GM12875 (cell line): ENCODE measurements at regions not wholly inside any gene's neighbourhood (a gene's known extent, or its start where the extent isn't known, plus 50 kb on each side); places are given as distances from the start of the nearest gene placed in this dataset.

ENCODE experiments used
- H3K4me3 ChIP-seq: one replicate; pipeline ENCODE4 v1.5.1; 2011; ENCODE audit warnings: low read depth, low read length, control low read depth
- CTCF ChIP-seq: IDR thresholded peaks from 2 replicates; pipeline ENCODE4 v1.5.1; 2011; ENCODE audit warnings: low read depth, mild to moderate bottlenecking, control low read depth, inconsistent platforms, low read length, moderate library complexity, borderline replicate concordance; ENCODE audit not compliant: insufficient read depth

GRCh38 chr11:92682952-92683351, 286.5 kb upstream of the MTNR1B start:
- H3K4me3 ChIP-seq: no peak overlapping the region
- no peak for TF ChIP-seq CTCF

- H3K4me3 ChIP-seq: no peak overlapping the region
Observed at GRCh38 chr11:92685049-92685448, 284.4 kb upstream of the MTNR1B start.

DNA sequence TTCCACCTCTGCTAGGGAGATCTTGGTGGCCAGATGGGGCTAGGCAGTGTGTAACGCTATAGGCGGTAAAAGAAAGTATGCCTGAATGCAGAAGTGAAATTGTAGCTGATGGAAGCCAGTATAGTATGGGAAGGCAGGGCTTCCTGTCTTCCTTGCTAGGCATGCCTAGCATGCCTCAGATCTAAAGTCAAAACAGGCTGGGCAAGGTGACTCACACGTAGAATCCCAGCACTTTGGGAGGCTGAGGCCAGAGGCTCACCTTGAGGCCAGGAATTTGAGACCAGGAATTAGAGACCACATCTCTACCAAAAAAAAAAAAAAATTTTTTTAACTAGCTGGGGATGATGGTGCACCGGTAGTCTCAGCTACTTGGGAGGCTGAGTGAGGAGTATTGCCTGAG, 281.7 kb upstream of the MTNR1B start:
- no peak for TF ChIP-seq CTCF
- no peak overlapping the region for H3K4me3 ChIP-seq

More at GRCh38 chr11:92685049-92685448, 284.4 kb upstream of the MTNR1B start:
- TF ChIP-seq CTCF: no peak

DNA sequence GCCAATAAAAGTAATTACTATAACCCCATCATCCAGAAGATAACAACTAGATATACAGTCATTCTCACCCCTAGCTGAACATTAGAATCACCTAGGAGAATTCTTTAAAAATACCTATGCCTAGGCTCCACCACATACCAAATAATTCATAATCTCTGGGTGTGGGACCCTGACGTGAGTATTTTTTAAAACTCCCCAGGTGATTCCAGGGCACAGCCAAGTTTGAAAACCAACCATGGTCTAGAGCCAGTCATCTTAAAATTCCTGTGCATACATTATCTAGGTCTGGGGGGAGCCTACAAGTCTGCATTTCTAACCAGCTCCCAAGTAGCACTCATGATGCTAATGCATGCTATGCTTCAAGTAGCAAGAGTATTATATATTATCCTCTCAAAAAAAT, 281.0 kb upstream of the MTNR1B start:
- TF ChIP-seq CTCF: no peak
- H3K4me3 ChIP-seq: no peak overlapping the region

- H3K4me3 ChIP-seq: no peak overlapping the region
- TF ChIP-seq CTCF: no peak
Observed at GRCh38 chr11:92692826-92693546, 276.5 kb upstream of the MTNR1B start.

DNA sequence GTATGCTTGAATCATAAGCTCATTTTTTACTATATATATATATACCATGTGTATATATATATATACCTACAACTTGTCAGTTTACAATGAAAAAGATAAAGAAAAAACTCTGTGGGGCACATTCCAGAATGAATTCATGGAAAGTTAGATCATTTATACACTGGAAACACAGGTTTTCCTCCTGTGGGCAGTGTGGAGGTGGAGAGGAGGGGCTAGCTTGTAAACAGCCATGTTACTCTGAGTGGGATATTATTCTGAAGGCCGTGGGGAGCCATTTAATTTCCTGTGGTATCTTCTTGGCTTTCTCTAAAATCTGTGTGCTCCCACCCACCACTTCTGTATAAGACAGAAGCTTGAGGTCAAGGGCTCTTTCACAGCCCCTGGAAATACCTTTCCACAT, 273.4 kb upstream of the MTNR1B start:
- no peak overlapping the region for H3K4me3 ChIP-seq
- TF ChIP-seq CTCF: no peak
